WTC11 (cell line): ENCODE measurements at regions not wholly inside any gene's neighbourhood (a gene's known extent, or its start where the extent isn't known, plus 50 kb on each side); places are given as distances from the start of the nearest gene placed in this dataset.

Source experiments
- ATAC-seq: fragments of 200-7000 bp; cut with Tn5 transposase; 2 replicates; pipeline ENCODE4 v1.10.0; 2021; ENCODE audit warnings: mild to moderate bottlenecking, moderate library complexity
- CTCF ChIA-PET: fragments of 300-600 bp; sonication (Branson Sonifier 250); formaldehyde crosslinking; loops from one replicate; lab custom pipeline; 2021; ENCODE audit warnings: antibody characterized with exemption; lab: Charles Lee
- POLR2A ChIA-PET: fragments of 350-600 bp; sonication (Branson Sonifier 250); formaldehyde crosslinking; loops from one replicate; lab custom pipeline; 2021; ENCODE audit warnings: antibody characterized with exemption; lab: Charles Lee
- DNase-seq: peaks from one replicate; pipeline ENCODE4 v3.0.0; 2021; ENCODE audit warnings: low spot score
- H3K27ac Mint-ChIP-seq: 2 replicates; pipeline ENCODE4 v1.8.0; 2021; ENCODE audit warnings: mixed read lengths
- H3K27me3 Mint-ChIP-seq: 2 replicates; pipeline ENCODE4 v1.8.0; 2021; ENCODE audit warnings: low read depth, mild to moderate bottlenecking, moderate library complexity, mixed read lengths
- H3K36me3 Mint-ChIP-seq: 2 replicates; pipeline ENCODE4 v1.8.0; 2021; ENCODE audit warnings: mixed read lengths
- H3K4me1 Mint-ChIP-seq: 2 replicates; pipeline ENCODE4 v1.8.0; 2022; ENCODE audit warnings: mixed read lengths
- H3K4me3 Mint-ChIP-seq: 2 replicates; pipeline ENCODE4 v1.8.0; 2021; ENCODE audit warnings: mild to moderate bottlenecking, moderate library complexity, mixed read lengths
- H3K9me3 Mint-ChIP-seq: 2 replicates; pipeline ENCODE4 v1.8.0; 2021; ENCODE audit warnings: mixed read lengths
- CREM ChIP-seq: sonication (generic); formaldehyde crosslinking; IDR thresholded peaks from 2 replicates; pipeline ENCODE4 v1.8.1; 2022; ENCODE audit warnings: mild to moderate bottlenecking, missing genetic modification reagents, moderate library complexity
- FOXJ3 ChIP-seq: sonication (generic); formaldehyde crosslinking; IDR thresholded peaks from 2 replicates; pipeline ENCODE4 v1.9.0; 2021; ENCODE audit warnings: missing genetic modification reagents, mild to moderate bottlenecking, borderline replicate concordance
- NFYB ChIP-seq: sonication (generic); formaldehyde crosslinking; conservative IDR thresholded peaks from 2 replicates; pipeline ENCODE4 v1.8.0; 2022; ENCODE audit warnings: low read depth, missing genetic modification reagents
- SMAD3 ChIP-seq: sonication (generic); formaldehyde crosslinking; IDR thresholded peaks from 2 replicates; pipeline ENCODE4 v1.8.0; 2022; ENCODE audit warnings: missing genetic modification reagents, mild to moderate bottlenecking, borderline replicate concordance
- SP1 ChIP-seq: sonication (generic); formaldehyde crosslinking; conservative IDR thresholded peaks from 2 replicates; pipeline ENCODE4 v1.8.1; 2022; ENCODE audit warnings: missing genetic modification reagents
- TCF7 ChIP-seq: sonication (generic); formaldehyde crosslinking; IDR thresholded peaks from 2 replicates; pipeline ENCODE4 v1.8.0; 2022; ENCODE audit warnings: mild to moderate bottlenecking, low read depth, missing genetic modification reagents, moderate library complexity
- ZNF138 ChIP-seq: sonication (generic); formaldehyde crosslinking; conservative IDR thresholded peaks from 2 replicates; pipeline ENCODE4 v1.8.1; 2022; ENCODE audit warnings: mild to moderate bottlenecking, moderate library complexity, missing genetic modification reagents
- ZNF219 ChIP-seq: sonication (generic); formaldehyde crosslinking; IDR thresholded peaks from 2 replicates; pipeline ENCODE4 v1.8.0; 2023; ENCODE audit warnings: missing genetic modification reagents, mild to moderate bottlenecking, borderline replicate concordance
- ZNF396 ChIP-seq: fragments of 250-450 bp; sonication (Bioruptor Pico); IDR thresholded peaks from 2 replicates; pipeline ENCODE4 v1.8.0; 2021; ENCODE audit warnings: mild to moderate bottlenecking, moderate library complexity, borderline replicate concordance
- ZNF423 ChIP-seq: fragments of 250-450 bp; sonication (Bioruptor Pico); IDR thresholded peaks from 2 replicates; pipeline ENCODE4 v2.1.2; 2022; ENCODE audit warnings: mild to moderate bottlenecking, moderate library complexity
- ZNF671 ChIP-seq: fragments of 250-450 bp; sonication (Bioruptor Pico); IDR thresholded peaks from 2 replicates; pipeline ENCODE4 v1.8.0; 2021; ENCODE audit warnings: mild to moderate bottlenecking
- TF ChIP-seq, protein P1 (sequence below): sonication (generic); formaldehyde crosslinking; IDR thresholded peaks from 2 replicates; pipeline ENCODE4 v1.8.1; 2022; ENCODE audit warnings: mild to moderate bottlenecking, missing genetic modification reagents, moderate library complexity, borderline replicate concordance
- TF ChIP-seq, protein P2 (sequence below): sonication (generic); formaldehyde crosslinking; IDR thresholded peaks from 2 replicates; pipeline ENCODE4 v1.8.1; 2023; ENCODE audit warnings: mild to moderate bottlenecking, missing genetic modification reagents, borderline replicate concordance
- TF ChIP-seq, protein P3 (sequence below): fragments of 250-450 bp; sonication (Bioruptor Pico); conservative IDR thresholded peaks from 2 replicates; pipeline ENCODE4 v1.9.0; 2021; ENCODE audit warnings: mild to moderate bottlenecking
- TF ChIP-seq, protein P4 (sequence below): sonication (generic); formaldehyde crosslinking; IDR thresholded peaks from 2 replicates; pipeline ENCODE4 v1.8.1; 2023; ENCODE audit warnings: mild to moderate bottlenecking, missing genetic modification reagents
- TF ChIP-seq, protein P5 (sequence below): fragments of 250-450 bp; sonication (Bioruptor Pico); IDR thresholded peaks from 2 replicates; pipeline ENCODE4 v2.1.2; 2022; ENCODE audit warnings: mild to moderate bottlenecking, moderate library complexity
- TF ChIP-seq, protein P6 (sequence below): sonication (generic); formaldehyde crosslinking; IDR thresholded peaks from 2 replicates; pipeline ENCODE4 v1.8.1; 2023; ENCODE audit warnings: mild to moderate bottlenecking, missing genetic modification reagents, moderate library complexity
- TF ChIP-seq, protein P7 (sequence below): fragments of 250-450 bp; sonication (Bioruptor Pico); IDR thresholded peaks from 2 replicates; pipeline ENCODE4 v1.8.0; 2021; ENCODE audit warnings: mild to moderate bottlenecking
- TF ChIP-seq, protein P8 (sequence below): sonication (generic); formaldehyde crosslinking; IDR thresholded peaks from 2 replicates; pipeline ENCODE4 v1.8.1; 2023; ENCODE audit warnings: mild to moderate bottlenecking, moderate library complexity, missing genetic modification reagents
- TF ChIP-seq, protein P9 (sequence below): sonication (generic); formaldehyde crosslinking; conservative IDR thresholded peaks from 2 replicates; pipeline ENCODE4 v1.8.1; 2022; ENCODE audit warnings: mild to moderate bottlenecking, missing genetic modification reagents

DNA sequence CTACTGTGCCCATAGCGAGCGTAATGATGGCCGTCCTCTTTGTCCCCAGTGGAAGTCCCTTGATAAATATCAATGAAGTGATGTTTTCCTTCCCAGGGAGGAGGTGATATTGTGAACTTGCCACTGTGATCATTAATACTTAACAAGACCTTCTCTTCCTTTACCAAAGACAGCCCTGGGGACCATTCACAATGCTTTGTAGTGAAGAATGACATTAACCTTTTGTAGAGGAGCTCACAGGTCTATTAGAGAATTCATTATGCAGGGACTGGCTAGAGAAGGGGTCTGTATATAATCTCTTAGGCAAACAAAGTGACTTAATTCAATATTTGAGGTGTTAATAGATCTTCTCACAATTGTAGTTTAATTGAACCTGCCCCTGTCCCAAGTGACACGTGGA, 452.9 kb upstream of the DMAC1 start (continued):
- TF ChIP-seq, protein P1, sequence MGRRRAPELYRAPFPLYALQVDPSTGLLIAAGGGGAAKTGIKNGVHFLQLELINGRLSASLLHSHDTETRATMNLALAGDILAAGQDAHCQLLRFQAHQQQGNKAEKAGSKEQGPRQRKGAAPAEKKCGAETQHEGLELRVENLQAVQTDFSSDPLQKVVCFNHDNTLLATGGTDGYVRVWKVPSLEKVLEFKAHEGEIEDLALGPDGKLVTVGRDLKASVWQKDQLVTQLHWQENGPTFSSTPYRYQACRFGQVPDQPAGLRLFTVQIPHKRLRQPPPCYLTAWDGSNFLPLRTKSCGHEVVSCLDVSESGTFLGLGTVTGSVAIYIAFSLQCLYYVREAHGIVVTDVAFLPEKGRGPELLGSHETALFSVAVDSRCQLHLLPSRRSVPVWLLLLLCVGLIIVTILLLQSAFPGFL (CRISPR knock-in tag): no peak
- TF ChIP-seq, protein P2, sequence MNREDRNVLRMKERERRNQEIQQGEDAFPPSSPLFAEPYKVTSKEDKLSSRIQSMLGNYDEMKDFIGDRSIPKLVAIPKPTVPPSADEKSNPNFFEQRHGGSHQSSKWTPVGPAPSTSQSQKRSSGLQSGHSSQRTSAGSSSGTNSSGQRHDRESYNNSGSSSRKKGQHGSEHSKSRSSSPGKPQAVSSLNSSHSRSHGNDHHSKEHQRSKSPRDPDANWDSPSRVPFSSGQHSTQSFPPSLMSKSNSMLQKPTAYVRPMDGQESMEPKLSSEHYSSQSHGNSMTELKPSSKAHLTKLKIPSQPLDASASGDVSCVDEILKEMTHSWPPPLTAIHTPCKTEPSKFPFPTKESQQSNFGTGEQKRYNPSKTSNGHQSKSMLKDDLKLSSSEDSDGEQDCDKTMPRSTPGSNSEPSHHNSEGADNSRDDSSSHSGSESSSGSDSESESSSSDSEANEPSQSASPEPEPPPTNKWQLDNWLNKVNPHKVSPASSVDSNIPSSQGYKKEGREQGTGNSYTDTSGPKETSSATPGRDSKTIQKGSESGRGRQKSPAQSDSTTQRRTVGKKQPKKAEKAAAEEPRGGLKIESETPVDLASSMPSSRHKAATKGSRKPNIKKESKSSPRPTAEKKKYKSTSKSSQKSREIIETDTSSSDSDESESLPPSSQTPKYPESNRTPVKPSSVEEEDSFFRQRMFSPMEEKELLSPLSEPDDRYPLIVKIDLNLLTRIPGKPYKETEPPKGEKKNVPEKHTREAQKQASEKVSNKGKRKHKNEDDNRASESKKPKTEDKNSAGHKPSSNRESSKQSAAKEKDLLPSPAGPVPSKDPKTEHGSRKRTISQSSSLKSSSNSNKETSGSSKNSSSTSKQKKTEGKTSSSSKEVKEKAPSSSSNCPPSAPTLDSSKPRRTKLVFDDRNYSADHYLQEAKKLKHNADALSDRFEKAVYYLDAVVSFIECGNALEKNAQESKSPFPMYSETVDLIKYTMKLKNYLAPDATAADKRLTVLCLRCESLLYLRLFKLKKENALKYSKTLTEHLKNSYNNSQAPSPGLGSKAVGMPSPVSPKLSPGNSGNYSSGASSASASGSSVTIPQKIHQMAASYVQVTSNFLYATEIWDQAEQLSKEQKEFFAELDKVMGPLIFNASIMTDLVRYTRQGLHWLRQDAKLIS (CRISPR knock-in tag): no peak
- TF ChIP-seq, protein P3, sequence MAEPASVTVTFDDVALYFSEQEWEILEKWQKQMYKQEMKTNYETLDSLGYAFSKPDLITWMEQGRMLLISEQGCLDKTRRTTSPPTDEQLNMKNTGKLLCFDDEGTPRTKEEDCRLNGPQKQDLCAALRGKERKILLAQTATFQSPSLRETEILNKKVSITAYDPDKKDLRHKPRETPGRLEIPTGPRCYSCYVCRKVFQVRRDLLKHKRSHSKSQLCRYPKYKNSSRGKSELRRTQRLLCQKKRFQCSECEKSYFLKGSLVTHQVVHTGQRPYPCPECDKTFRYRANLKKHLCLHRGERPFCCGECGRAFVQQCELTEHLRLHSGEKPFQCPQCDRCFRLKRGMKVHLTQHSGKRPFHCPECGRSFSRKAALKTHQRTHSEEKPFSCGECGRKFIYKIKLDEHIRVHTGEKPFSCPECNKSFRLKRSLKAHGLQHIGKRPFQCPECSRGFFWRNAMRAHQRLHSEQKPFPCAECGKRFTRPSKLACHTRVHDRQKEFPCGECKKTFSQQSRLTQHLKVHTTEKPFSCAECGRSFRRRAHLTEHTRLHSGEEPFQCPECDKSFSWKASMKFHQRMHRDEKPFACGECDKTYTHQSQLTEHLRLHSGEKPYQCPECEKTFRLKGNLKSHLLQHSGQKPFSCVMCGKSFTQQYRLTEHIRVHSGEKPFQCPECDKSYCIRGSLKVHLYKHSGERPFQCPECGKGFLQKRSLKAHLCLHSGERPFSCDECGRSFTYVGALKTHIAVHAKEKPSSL (CRISPR knock-in tag): no peak
- TF ChIP-seq TCF7 (CRISPR knock-in tag) (no peak), ZNF423 (CRISPR knock-in tag) (no peak), ZNF671 (CRISPR knock-in tag) (no peak), ZNF219 (CRISPR knock-in tag) (no peak)

DNA sequence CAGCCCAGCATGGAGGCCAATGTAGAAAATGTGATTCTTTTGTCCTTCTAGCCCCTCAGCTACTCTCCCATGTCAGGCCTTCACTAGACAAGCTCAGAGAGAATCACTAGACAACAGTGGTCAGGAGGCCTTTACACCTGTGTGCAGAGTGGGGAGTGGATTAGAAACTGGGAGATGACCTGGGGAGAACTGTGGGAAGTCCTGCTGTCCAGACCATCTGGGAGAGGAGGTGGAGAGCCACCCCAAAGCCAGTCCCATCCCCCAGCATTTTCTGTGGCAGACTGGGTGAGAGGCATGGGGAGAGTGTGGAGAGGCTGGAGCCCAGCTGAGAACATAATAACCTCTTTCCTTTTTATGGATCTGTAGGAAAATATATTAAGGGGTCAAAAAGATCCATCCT, 452.0 kb upstream of the DMAC1 start:
- no peak for TF ChIP-seq ZNF219 (CRISPR knock-in tag)
- no peak for TF ChIP-seq SP1 (CRISPR knock-in tag)
- TF ChIP-seq NFYB (CRISPR knock-in tag): no peak
- TF ChIP-seq, protein P4, sequence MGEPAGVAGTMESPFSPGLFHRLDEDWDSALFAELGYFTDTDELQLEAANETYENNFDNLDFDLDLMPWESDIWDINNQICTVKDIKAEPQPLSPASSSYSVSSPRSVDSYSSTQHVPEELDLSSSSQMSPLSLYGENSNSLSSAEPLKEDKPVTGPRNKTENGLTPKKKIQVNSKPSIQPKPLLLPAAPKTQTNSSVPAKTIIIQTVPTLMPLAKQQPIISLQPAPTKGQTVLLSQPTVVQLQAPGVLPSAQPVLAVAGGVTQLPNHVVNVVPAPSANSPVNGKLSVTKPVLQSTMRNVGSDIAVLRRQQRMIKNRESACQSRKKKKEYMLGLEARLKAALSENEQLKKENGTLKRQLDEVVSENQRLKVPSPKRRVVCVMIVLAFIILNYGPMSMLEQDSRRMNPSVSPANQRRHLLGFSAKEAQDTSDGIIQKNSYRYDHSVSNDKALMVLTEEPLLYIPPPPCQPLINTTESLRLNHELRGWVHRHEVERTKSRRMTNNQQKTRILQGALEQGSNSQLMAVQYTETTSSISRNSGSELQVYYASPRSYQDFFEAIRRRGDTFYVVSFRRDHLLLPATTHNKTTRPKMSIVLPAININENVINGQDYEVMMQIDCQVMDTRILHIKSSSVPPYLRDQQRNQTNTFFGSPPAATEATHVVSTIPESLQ (CRISPR knock-in tag): no peak
- no peak for TF ChIP-seq CREM (CRISPR knock-in tag)
- no peak for TF ChIP-seq ZNF396
- TF ChIP-seq, protein P5, sequence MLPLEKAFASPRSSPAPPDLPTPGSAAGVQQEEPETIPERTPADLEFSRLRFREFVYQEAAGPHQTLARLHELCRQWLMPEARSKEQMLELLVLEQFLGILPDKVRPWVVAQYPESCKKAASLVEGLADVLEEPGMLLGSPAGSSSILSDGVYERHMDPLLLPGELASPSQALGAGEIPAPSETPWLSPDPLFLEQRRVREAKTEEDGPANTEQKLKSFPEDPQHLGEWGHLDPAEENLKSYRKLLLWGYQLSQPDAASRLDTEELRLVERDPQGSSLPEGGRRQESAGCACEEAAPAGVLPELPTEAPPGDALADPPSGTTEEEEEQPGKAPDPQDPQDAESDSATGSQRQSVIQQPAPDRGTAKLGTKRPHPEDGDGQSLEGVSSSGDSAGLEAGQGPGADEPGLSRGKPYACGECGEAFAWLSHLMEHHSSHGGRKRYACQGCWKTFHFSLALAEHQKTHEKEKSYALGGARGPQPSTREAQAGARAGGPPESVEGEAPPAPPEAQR: no peak
- TF ChIP-seq, protein P6, sequence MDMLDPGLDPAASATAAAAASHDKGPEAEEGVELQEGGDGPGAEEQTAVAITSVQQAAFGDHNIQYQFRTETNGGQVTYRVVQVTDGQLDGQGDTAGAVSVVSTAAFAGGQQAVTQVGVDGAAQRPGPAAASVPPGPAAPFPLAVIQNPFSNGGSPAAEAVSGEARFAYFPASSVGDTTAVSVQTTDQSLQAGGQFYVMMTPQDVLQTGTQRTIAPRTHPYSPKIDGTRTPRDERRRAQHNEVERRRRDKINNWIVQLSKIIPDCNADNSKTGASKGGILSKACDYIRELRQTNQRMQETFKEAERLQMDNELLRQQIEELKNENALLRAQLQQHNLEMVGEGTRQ (CRISPR knock-in tag): no peak
- no peak for TF ChIP-seq FOXJ3
- TF ChIP-seq ZNF138 (CRISPR knock-in tag): no peak
- TF ChIP-seq, protein P7, sequence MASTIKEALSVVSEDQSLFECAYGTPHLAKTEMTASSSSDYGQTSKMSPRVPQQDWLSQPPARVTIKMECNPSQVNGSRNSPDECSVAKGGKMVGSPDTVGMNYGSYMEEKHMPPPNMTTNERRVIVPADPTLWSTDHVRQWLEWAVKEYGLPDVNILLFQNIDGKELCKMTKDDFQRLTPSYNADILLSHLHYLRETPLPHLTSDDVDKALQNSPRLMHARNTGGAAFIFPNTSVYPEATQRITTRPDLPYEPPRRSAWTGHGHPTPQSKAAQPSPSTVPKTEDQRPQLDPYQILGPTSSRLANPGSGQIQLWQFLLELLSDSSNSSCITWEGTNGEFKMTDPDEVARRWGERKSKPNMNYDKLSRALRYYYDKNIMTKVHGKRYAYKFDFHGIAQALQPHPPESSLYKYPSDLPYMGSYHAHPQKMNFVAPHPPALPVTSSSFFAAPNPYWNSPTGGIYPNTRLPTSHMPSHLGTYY (CRISPR knock-in tag): no peak
- TF ChIP-seq SMAD3 (CRISPR knock-in tag): no peak
- TF ChIP-seq, protein P8, sequence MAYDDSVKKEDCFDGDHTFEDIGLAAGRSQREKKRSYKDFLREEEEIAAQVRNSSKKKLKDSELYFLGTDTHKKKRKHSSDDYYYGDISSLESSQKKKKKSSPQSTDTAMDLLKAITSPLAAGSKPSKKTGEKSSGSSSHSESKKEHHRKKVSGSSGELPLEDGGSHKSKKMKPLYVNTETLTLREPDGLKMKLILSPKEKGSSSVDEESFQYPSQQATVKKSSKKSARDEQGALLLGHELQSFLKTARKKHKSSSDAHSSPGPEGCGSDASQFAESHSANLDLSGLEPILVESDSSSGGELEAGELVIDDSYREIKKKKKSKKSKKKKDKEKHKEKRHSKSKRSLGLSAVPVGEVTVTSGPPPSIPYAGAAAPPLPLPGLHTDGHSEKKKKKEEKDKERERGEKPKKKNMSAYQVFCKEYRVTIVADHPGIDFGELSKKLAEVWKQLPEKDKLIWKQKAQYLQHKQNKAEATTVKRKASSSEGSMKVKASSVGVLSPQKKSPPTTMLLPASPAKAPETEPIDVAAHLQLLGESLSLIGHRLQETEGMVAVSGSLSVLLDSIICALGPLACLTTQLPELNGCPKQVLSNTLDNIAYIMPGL (CRISPR knock-in tag): no peak
- TF ChIP-seq, protein P9, sequence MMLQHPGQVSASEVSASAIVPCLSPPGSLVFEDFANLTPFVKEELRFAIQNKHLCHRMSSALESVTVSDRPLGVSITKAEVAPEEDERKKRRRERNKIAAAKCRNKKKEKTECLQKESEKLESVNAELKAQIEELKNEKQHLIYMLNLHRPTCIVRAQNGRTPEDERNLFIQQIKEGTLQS (CRISPR knock-in tag): no peak
- Mint-ChIP-seq H3K9me3 (no peaks in the 10 kb centered on the region), H3K27ac (no peak overlapping the region), H3K36me3 (no peaks in the 10 kb centered on the region), H3K4me1 (peaks cover 4% of the 10 kb centered on the region; the same call in 1 of the 2 replicates), H3K27me3 (no peaks in the 10 kb centered on the region; the same call in 1 of the 2 replicates), H3K4me3 (no peak overlapping the region)
- ATAC-seq (no peak), DNase-seq (no peak)
- POLR2A ChIA-PET: no interaction called here
- CTCF ChIA-PET: no interaction called here
